ENCODE measurements at regions not wholly inside any gene's neighbourhood (a gene's known extent, or its start where the extent isn't known, plus 50 kb on each side); places are given as distances from the start of the nearest gene placed in this dataset.

DNA sequence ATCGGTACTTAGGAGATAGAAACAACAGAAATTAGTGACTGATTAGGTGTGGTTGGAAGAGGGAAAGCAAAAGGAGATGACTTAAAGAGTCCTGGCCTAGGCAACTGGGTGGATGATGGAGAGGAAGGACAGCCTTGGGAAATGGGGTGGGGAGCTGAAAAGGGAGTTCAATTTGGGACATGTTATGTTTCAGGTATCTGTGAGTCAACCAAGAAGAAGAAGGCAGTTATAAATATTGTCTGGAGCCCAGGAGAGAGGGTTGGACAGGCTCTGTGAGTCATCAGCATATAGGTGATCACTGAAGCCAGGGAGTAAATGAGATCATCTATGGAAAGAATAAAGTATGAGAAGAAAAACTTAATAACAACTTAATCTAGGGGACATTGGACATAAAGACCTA is 357.7 kb downstream of the NPR3 start:
- TF ChIP-seq, protein P1, sequence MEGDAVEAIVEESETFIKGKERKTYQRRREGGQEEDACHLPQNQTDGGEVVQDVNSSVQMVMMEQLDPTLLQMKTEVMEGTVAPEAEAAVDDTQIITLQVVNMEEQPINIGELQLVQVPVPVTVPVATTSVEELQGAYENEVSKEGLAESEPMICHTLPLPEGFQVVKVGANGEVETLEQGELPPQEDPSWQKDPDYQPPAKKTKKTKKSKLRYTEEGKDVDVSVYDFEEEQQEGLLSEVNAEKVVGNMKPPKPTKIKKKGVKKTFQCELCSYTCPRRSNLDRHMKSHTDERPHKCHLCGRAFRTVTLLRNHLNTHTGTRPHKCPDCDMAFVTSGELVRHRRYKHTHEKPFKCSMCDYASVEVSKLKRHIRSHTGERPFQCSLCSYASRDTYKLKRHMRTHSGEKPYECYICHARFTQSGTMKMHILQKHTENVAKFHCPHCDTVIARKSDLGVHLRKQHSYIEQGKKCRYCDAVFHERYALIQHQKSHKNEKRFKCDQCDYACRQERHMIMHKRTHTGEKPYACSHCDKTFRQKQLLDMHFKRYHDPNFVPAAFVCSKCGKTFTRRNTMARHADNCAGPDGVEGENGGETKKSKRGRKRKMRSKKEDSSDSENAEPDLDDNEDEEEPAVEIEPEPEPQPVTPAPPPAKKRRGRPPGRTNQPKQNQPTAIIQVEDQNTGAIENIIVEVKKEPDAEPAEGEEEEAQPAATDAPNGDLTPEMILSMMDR (IDR thresholded peaks at IDR 0.05) = no peak
- no peak for TF ChIP-seq POLR2A (IDR thresholded peaks at IDR 0.05)

Data from uterus (tissue), 2 donors.